NCI-H526 (cell line): ENCODE measurements at regions not wholly inside any gene's neighbourhood (a gene's known extent, or its start where the extent isn't known, plus 50 kb on each side); places are given as distances from the start of the nearest gene placed in this dataset.

Experiments used
- DNase-seq, 2 experiments: peaks; one replicate each; lab custom pipeline; 2025; lab: John Stamatoyannopoulos, UW

GRCh38 chr6:167643223-167643622 lies 183.5 kb upstream of the AFDN start:
- no peak for DNase-seq

GRCh38 chr6:167643716-167644115 lies 183.0 kb upstream of the AFDN start:
- DNase-seq: no peak

GRCh38 chr6:167644412-167645132 lies 182.1 kb upstream of the AFDN start:
- no peak for DNase-seq

GRCh38 chr6:167645368-167645767 lies 181.3 kb upstream of the AFDN start:
- DNase-seq: no peak

GRCh38 chr6:167647306-167647705 lies 179.4 kb upstream of the AFDN start:
- no peak for DNase-seq

- no peak for DNase-seq
Measured at GRCh38 chr6:167647737-167648470, 178.8 kb upstream of the AFDN start.

GRCh38 chr6:167648501-167649278 lies 178.0 kb upstream of the AFDN start:
- DNase-seq: no peak

GRCh38 chr6:167649476-167649875 lies 177.2 kb upstream of the AFDN start:
- DNase-seq: no peak

- DNase-seq: no peak
Measured at GRCh38 chr6:167650730-167651317, 175.9 kb upstream of the AFDN start.

- no peak for DNase-seq
Measured at GRCh38 chr6:167651318-167652041, 175.2 kb upstream of the AFDN start.

- DNase-seq: no peak
Measured at GRCh38 chr6:167652042-167652700, 174.5 kb upstream of the AFDN start.

- DNase-seq: no peak
Measured at GRCh38 chr6:167652701-167653095, 174.0 kb upstream of the AFDN start.

GRCh38 chr6:167653561-167653960 lies 173.2 kb upstream of the AFDN start:
- no peak for DNase-seq

GRCh38 chr6:167654389-167654788 lies 172.3 kb upstream of the AFDN start:
- no peak for DNase-seq

GRCh38 chr6:167655174-167655821 lies 171.4 kb upstream of the AFDN start:
- no peak for DNase-seq

GRCh38 chr6:167658106-167658505 lies 168.6 kb upstream of the AFDN start:
- no peak for DNase-seq

- no peak for DNase-seq
Measured at GRCh38 chr6:167659046-167659445, 167.7 kb upstream of the AFDN start.

- DNase-seq: no peak
Measured at GRCh38 chr6:167660424-167660823, 166.3 kb upstream of the AFDN start.

- DNase-seq: no peak
Measured at GRCh38 chr6:167660944-167661551, 165.7 kb upstream of the AFDN start.

GRCh38 chr6:167661552-167662044 lies 165.1 kb upstream of the AFDN start:
- DNase-seq: no peak
